Ovary (tissue), 7 donors: ENCODE measurements at regions not wholly inside any gene's neighbourhood (a gene's known extent, or its start where the extent isn't known, plus 50 kb on each side); places are given as distances from the start of the nearest gene placed in this dataset.

Experiments
- DNase-seq, 5 donors: peaks; one replicate each; pipeline ENCODE4 v3.0.0-alpha.2; 2019 to 2020
- H3K27ac ChIP-seq, 2 donors: fragments of 200-600 bp; one replicate each; pipeline versions ENCODE4 v1.5.1 to v1.8.0; 2019 to 2022
- H3K27me3 ChIP-seq: fragments of 200-600 bp; one replicate; pipeline ENCODE4 v1.8.0; 2022
- H3K36me3 ChIP-seq: fragments of 200-600 bp; sonication (generic); one replicate; pipeline ENCODE4 v1.5.1; 2019
- H3K4me1 ChIP-seq: one replicate; pipeline ENCODE4 v1.8.1; 2013; ENCODE audit warnings: mild to moderate bottlenecking, moderate library complexity; ENCODE audit not compliant: insufficient read depth
- H3K4me3 ChIP-seq: fragments of 200-600 bp; sonication (generic); one replicate; pipeline ENCODE4 v1.5.1; 2017
- H3K9me3 ChIP-seq, 2 donors: fragments of 200-600 bp in 1 of 2; sonication (generic) in 1 of 2; one replicate each; pipeline versions ENCODE4 v1.5.1 to v1.8.1; 2013 to 2019; ENCODE audit warnings: mild to moderate bottlenecking in 1 of 2, moderate library complexity in 1 of 2
- EP300 ChIP-seq: sonication (generic); formaldehyde crosslinking; IDR thresholded peaks from one replicate; pipeline ENCODE4 v1.6.1; 2017; ENCODE audit warnings: antibody characterized with exemption
- POLR2A ChIP-seq: fragments of 450-650 bp; IDR thresholded peaks from one replicate; pipeline ENCODE4 v1.6.1; 2017; ENCODE audit warnings: antibody characterized with exemption, mild to moderate bottlenecking, moderate library complexity
- WGBS, 3 donors: extraction: QIAGEN DNeasy Blood & Tissue Kit in 1 of 3; methylation state at CpG; one replicate each; pipeline versions ENCODE4 v1.1.5 to v1.1.7; 2013 to 2017; 5-methylcytosine and 5-hydroxymethylcytosine counted together
- intact Hi-C, 4 donors: fragments of 100-400 bp; cut with DNase I; formaldehyde crosslinking; loops; one replicate each; pipeline versions ENCODE4 v1.11.0 to v1.15.1; 2022 to 2023
- TF ChIP-seq, protein P1 (sequence below), 3 donors: fragments of 450-650 bp in 2 of 3; fragments of 200-600 bp in 1 of 3; IDR thresholded peaks; one replicate each; pipeline versions ENCODE4 v1.5.1 to v1.8.0; 2016 to 2022; ENCODE audit warnings: antibody characterized with exemption in 3 of 3, mild to moderate bottlenecking in 1 of 3
- donor health status: DM: no; HTN: no; CAD: no; lungs with moderate emphysema.
- donor health status: DM: no; HTN: no; CAD: no.
- donor health status: Bipolar disorder and iron deficiency.
- donor health status: DM: no; HTN: no; CAD: no.
- donor health status: DM: yes; HTN: yes; CAD: no.

DNA sequence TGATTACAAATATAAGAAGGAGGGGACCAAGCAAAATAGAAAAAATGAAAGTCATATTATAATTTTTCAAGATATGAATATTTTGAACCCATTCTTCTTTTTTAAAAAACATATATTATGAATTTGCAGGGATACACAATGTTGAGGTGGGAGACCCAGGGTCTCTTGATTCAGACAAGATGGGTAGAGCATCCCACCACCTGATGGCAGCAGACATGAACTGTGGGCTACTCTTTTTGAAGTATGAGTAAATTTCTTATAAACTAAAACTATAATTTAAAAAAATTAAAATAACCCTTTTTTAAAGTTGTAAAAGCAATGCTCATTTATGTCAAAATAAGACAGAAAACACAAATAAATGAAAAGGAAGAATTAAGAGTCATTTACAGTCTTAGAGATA is 202.7 kb upstream of the PRICKLE1 start:
- H3K9me3 ChIP-seq = no peaks in the 10 kb centered on the region
- H3K4me3 ChIP-seq = no peak overlapping the region
- TF ChIP-seq, protein P1, sequence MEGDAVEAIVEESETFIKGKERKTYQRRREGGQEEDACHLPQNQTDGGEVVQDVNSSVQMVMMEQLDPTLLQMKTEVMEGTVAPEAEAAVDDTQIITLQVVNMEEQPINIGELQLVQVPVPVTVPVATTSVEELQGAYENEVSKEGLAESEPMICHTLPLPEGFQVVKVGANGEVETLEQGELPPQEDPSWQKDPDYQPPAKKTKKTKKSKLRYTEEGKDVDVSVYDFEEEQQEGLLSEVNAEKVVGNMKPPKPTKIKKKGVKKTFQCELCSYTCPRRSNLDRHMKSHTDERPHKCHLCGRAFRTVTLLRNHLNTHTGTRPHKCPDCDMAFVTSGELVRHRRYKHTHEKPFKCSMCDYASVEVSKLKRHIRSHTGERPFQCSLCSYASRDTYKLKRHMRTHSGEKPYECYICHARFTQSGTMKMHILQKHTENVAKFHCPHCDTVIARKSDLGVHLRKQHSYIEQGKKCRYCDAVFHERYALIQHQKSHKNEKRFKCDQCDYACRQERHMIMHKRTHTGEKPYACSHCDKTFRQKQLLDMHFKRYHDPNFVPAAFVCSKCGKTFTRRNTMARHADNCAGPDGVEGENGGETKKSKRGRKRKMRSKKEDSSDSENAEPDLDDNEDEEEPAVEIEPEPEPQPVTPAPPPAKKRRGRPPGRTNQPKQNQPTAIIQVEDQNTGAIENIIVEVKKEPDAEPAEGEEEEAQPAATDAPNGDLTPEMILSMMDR (IDR thresholded peaks at IDR 0.05) = no peak
- TF ChIP-seq EP300 (no peak), POLR2A (no peak)
- H3K4me1 ChIP-seq = no peaks in the 10 kb centered on the region
- no peak for DNase-seq
- no peaks in the 10 kb centered on the region for H3K27me3 ChIP-seq
- intact Hi-C loops = no loop called here
- H3K36me3 ChIP-seq = no peaks in the 10 kb centered on the region
- H3K27ac ChIP-seq = no peak overlapping the region

DNA sequence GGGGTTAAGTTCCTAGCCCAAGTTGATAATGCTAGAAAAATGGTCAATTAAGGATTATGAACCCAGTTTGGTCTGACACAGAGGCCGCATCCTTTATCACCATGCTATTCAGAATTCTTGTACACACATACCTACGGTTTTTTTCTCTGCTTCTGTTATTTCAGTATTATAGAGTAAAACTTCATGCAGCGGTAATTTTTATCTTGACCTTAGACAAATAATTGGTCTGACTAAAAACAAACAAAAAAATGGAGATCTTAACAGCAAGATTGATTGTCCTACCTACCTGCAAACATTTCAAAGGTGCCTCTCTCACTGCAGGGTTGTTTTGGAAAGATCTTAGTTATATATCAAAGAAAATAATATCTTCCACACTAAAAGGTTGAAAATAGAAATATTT is 201.9 kb upstream of the PRICKLE1 start:
- Histone ChIP-seq H3K27ac (no peak overlapping the region), H3K4me1 (no peaks in the 10 kb centered on the region), H3K4me3 (no peak overlapping the region), H3K27me3 (no peaks in the 10 kb centered on the region), H3K9me3 (no peaks in the 10 kb centered on the region), H3K36me3 (no peaks in the 10 kb centered on the region)
- 96 to 97% (median 97%) methylated on average over 3 of the region's 3 CpGs for WGBS, 3 donors
- no peak for DNase-seq
- intact Hi-C loops = no loop called here
- TF ChIP-seq, protein P1 (IDR thresholded peaks at IDR 0.05) = no peak
- TF ChIP-seq EP300 = no peak
- TF ChIP-seq POLR2A = no peak

DNA sequence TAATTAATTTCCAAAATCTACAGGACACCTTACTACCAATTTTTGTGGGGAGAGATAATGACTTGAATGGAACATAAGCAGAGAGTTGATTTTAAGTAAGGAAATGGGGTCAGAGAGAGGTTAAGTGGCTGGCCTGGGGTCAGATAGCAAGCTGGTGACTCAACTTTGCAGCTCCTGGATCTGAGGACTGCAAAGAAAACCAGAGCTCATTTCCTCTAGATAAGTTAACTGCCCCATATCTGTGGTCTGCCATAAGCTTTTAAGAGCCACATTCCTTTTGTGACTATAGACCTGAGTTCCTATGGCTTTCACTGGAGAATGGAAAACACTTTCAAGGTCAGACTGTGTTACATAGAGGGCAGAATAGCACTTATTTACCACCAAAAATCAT is 201.2 kb upstream of the PRICKLE1 start:
- Histone ChIP-seq H3K4me3 (no peak overlapping the region), H3K27me3 (no peaks in the 10 kb centered on the region), H3K36me3 (no peaks in the 10 kb centered on the region), H3K4me1 (no peaks in the 10 kb centered on the region), H3K27ac (no peak overlapping the region), H3K9me3 (no peaks in the 10 kb centered on the region)
- intact Hi-C loops = no loop called here
- no peak for DNase-seq
- TF ChIP-seq EP300 (no peak), POLR2A (no peak)
- TF ChIP-seq, protein P1 (IDR thresholded peaks at IDR 0.05) = no peak

DNA sequence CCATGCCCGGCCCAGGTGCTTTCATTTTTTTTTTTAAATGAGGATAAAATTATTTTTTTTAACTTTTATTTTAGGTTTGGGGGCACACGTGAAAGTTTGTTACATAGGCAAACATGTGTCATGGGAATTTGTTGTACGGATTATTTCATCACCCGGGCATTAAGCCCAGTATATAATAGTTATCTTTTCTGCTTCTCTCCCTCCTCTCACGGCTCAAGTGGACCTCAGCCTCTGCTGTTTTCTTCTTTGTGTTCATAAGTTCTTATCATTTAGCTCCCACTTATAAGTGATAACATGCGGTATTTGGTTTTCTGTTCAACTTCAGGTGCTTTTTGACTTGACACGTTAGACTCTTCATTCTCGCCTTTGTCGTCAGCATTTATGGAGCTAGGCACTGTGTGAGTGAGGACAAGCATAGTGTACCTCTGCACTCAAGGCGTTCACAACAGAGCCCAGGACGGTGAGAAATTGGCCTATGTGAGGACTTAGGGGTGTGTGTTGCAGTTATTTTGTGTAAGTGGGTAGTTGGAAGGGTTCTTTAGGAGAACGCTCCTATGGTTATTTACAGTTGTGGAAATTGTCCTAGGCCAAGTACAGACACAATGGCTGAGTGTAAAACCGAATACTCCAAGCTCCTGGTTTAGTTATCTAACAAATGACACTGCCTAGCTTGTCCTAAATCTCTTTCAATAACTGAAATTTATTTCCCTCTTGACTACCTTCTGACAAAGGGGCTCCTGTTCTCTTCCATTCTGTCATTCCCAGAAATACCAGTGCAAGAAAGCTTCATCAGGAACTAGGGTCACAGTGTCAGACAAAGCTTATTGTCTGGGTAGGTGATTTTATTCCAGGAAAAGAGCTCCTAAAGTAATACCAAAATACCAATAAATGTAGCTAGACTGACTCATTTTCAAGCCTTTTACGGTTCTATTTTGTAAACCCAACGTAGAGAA is 200.5 kb upstream of the PRICKLE1 start:
- DNase-seq = no peak
- intact Hi-C loops = no loop called here
- no peak for TF ChIP-seq EP300
- TF ChIP-seq POLR2A = no peak
- TF ChIP-seq, protein P1 (IDR thresholded peaks at IDR 0.05) = no peak
- 59 to 65% (median 65%) methylated on average over 15 of the region's 15 CpGs for WGBS, 3 donors
- no peaks in the 10 kb centered on the region for H3K9me3 ChIP-seq
- no peak overlapping the region for H3K4me3 ChIP-seq
- H3K27ac ChIP-seq = no peak overlapping the region
- no peaks in the 10 kb centered on the region for H3K4me1 ChIP-seq
- H3K36me3 ChIP-seq = no peaks in the 10 kb centered on the region
- H3K27me3 ChIP-seq = no peaks in the 10 kb centered on the region
